ENCODE measurements at regions not wholly inside any gene's neighbourhood (a gene's known extent, or its start where the extent isn't known, plus 50 kb on each side); places are given as distances from the start of the nearest gene placed in this dataset.

- no peak for TF ChIP-seq CREB1 (IDR thresholded peaks at IDR 0.05; ENCODE audit: low read depth)
- no peak for TF ChIP-seq MAX (IDR thresholded peaks at IDR 0.05)
- TF ChIP-seq CEBPB (IDR thresholded peaks at IDR 0.05) = no peak
- TF ChIP-seq TCF12 (IDR thresholded peaks at IDR 0.05; ENCODE audit: low read depth) = no peak
- no peak for TF ChIP-seq YY1 (IDR thresholded peaks at IDR 0.05; ENCODE audit: low read depth)
These were observed 839.9 kb upstream of the RBFOX1 start for GRCh38 chr16:6492742-6493141.

DNA sequence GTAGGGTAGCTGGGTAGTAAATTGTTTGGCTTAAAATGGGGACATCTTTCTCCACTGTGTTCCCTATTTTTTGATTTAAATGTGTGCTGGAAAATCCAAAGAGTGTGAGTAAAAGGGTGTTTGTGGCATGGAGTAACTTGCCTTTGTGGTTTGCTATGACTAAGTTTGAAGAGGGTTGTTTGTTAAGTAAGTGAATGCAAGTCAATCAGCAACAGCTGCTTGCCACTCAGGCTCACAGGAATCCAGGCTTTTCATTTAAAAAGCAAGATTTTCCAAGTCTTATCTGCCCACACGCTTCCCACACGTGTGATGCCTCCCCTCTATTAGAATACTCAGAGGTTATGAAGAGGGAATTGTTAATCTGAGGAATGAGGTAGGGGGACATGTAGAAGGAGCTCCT, 847.7 kb upstream of the RBFOX1 start:
- TF ChIP-seq ZBTB7A (IDR thresholded peaks at IDR 0.05; ENCODE audit: low read depth) (no peak), RAD21 (IDR thresholded peaks at IDR 0.05; ENCODE audit: low read depth) (no peak), EGR1 (IDR thresholded peaks at IDR 0.05) (no peak), CREB1 (IDR thresholded peaks at IDR 0.05; ENCODE audit: low read depth) (no peak), MAX (IDR thresholded peaks at IDR 0.05) (no peak), YY1 (IDR thresholded peaks at IDR 0.05; ENCODE audit: low read depth) (no peak), NFIC (IDR thresholded peaks at IDR 0.05) (no peak), EP300 (IDR thresholded peaks at IDR 0.05; ENCODE audit: borderline replicate concordance) (no peak), CEBPB (IDR thresholded peaks at IDR 0.05) (no peak)

DNA sequence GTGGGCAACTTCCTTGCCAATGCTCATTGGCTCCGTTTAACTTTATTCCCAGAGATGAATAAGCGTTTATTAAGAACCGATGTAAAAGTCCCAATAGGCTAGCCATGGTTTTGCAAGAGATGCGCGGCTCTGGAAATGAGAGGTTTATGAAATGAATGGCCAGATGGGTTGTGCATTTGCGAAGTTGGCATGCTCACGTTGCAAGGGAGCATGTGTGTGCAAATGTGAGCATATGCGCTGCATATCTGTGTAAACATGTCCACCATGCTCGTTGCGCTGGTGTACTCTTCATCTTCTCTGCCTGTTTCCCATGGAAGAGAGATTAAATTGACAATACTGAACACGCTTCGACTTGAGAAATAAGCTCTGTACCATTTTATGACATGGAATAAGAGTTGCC, 848.6 kb upstream of the RBFOX1 start:
- TF ChIP-seq EGR1 (IDR thresholded peaks at IDR 0.05) (no peak), FOXM1 (IDR thresholded peaks at IDR 0.05; ENCODE audit: borderline replicate concordance, low read depth) (no peak), MAX (IDR thresholded peaks at IDR 0.05) (no peak), TEAD4 (IDR thresholded peaks at IDR 0.05) (no peak), CREB1 (IDR thresholded peaks at IDR 0.05; ENCODE audit: low read depth) (no peak), USF1 (IDR thresholded peaks at IDR 0.05) (no peak), TCF12 (IDR thresholded peaks at IDR 0.05; ENCODE audit: low read depth) (no peak), YY1 (IDR thresholded peaks at IDR 0.05; ENCODE audit: low read depth) (no peak)

DNA sequence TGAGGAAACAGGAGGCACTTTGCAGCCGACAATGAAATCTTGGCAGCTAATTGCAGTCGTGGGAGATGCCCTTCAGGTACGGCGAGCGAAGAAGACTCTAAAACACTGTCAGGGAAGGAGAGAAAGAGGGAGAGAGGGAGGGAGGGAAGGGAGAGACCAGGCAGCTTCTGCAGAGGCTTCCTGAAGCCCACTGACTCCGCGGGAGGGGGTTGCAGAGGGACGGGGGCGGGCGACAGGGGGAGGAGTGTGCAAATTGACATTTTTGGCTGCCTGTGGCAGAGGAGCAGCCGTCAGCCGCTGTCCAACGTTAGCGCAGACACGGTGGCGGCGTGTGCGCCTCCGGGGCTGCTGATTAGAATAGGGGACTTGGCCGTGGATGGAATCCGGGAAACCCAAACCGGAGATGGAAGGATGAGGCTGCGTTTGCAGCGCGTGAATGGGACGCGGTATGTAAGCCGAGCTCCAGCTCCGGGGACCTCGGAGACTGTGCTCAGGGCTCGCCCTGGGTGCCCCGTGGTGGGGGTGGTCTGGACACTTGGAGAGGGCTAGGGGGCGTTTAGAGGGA, 849.1 kb upstream of the RBFOX1 start:
- TF ChIP-seq TAF1 (IDR thresholded peaks at IDR 0.05; ENCODE audit: low read depth) (no peak), REST (IDR thresholded peaks at IDR 0.05; ENCODE audit: low read depth) (no peak), USF1 (IDR thresholded peaks at IDR 0.05) (no peak), EP300 (IDR thresholded peaks at IDR 0.05; ENCODE audit: borderline replicate concordance) (no peak), TEAD4 (IDR thresholded peaks at IDR 0.05) (no peak)

GRCh38 chr16:6482696-6483468, 849.8 kb upstream of the RBFOX1 start:
- TF ChIP-seq NFIC (IDR thresholded peaks at IDR 0.05) (no peak), TCF12 (IDR thresholded peaks at IDR 0.05; ENCODE audit: low read depth) (no peak), RAD21 (IDR thresholded peaks at IDR 0.05; ENCODE audit: low read depth) (no peak), USF1 (IDR thresholded peaks at IDR 0.05) (no peak), TEAD4 (IDR thresholded peaks at IDR 0.05) (no peak), MAX (IDR thresholded peaks at IDR 0.05) (no peak), YY1 (IDR thresholded peaks at IDR 0.05; ENCODE audit: low read depth) (no peak), REST (IDR thresholded peaks at IDR 0.05; ENCODE audit: low read depth) (no peak), ZBTB7A (IDR thresholded peaks at IDR 0.05; ENCODE audit: low read depth) (no peak), TAF1 (IDR thresholded peaks at IDR 0.05; ENCODE audit: low read depth) (no peak), CREB1 (IDR thresholded peaks at IDR 0.05; ENCODE audit: low read depth) (no peak), CEBPB (IDR thresholded peaks at IDR 0.05) (no peak), EP300 (IDR thresholded peaks at IDR 0.05; ENCODE audit: borderline replicate concordance) (no peak), FOXM1 (IDR thresholded peaks at IDR 0.05; ENCODE audit: borderline replicate concordance, low read depth) (no peak), EGR1 (IDR thresholded peaks at IDR 0.05) (no peak)

Measured in Ishikawa (cell line).